HG03103 (cell line): ENCODE measurements at regions not wholly inside any gene's neighbourhood (a gene's known extent, or its start where the extent isn't known, plus 50 kb on each side); places are given as distances from the start of the nearest gene placed in this dataset.

Experiments used
- ATAC-seq: cut with Tn5 transposase; IDR thresholded peaks from one replicate; pipeline ENCODE4 v1.9.1; 2021; ENCODE audit warnings: low read depth; ENCODE audit not compliant: unreplicated experiment

DNA sequence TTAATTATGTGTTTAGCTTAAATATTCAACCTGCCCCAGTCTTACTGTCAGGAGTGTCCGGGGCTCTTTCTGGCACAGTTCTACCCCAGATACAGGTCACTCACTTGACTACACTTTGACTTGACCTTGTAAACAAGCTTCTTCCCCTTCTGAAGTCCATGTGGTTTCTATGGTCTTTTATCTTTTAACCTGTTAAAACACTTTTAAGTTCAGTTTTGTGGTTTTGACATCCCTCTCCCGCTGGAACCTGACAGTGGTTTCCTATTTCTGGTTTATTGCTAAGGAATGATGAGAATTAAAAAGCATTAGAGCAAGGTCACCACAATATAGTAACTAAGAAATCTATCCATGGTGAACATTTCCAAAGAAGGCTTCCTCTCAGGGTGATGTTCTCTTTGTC, 300.1 kb downstream of the TMEM167A start:
- no peak for ATAC-seq

DNA sequence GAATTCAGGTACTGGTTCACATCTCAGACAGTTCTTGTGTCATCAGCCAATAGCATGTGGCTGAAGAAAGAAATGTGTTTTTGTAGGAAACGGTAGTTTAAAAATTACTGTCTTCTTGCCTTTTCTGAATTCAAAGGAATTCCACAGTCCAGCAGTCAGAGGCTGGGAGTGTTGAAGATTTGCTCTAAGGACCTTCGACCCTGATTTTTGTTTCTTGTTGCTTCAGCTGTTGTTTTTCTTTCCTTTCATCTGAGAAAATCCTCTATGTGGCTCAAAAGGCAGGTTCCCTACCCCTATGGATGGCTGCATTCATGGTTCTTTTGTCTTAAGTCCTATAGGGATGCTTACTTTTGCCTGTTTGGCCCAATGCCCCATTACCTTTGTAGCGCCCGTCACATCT, 304.9 kb downstream of the TMEM167A start:
- no peak for ATAC-seq

DNA sequence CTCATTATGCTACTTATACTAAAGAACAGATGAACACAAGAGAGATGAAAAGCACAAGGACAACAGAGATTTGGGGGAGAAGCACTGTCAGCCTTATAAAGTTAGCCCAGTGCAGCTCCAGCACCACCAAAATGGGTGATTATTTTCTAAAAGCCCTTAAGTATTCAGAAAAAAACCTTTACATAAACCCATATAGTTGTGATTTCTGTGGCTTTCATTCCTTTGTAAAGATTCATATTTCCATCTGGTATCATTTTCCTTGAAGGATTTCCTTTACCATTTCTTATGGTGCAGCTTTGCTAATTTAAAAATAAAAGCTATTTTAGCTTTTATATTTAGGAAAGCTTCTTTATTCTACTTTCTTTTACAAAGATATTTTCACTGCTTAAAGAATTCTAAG, 311.0 kb downstream of the TMEM167A start:
- no peak for ATAC-seq

DNA sequence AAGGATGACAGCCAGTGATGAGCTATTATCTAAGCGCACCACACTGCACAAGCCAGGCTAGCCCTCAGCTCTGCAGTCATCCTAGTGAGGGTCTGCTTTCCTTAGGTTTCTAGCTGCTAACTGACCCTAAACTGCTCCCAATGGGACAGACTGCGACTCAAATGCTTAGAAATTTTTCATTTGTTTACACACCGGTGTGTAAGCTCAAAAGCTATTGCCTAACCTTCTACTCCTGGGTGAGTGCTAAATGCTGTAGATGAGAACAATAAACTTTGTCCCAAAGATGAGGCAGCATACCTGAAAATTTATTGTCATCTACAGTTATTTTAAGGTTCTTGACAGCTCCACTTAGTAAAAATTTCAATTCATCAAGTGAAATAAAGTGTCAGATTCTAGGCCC, 311.4 kb downstream of the TMEM167A start:
- no peak for ATAC-seq

DNA sequence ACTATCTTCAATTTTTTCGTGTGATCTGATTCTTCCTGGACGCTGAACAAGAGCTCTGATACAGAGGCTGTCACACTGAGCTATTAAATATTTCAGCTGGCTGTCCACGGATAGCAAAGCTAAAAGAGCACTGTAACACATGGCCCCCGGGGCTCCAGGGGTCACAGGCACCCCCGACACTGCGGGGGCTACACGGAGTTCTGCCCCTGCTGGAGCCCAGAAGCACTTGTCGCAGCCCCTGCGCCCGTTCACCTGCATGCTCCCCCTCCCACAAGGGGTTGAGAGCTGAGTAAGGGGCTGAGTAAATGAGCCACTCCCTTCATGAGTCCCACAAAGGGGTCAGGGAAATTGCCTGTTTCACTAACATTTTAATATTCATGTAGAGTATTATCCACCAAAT, 316.3 kb downstream of the TMEM167A start:
- no peak for ATAC-seq

DNA sequence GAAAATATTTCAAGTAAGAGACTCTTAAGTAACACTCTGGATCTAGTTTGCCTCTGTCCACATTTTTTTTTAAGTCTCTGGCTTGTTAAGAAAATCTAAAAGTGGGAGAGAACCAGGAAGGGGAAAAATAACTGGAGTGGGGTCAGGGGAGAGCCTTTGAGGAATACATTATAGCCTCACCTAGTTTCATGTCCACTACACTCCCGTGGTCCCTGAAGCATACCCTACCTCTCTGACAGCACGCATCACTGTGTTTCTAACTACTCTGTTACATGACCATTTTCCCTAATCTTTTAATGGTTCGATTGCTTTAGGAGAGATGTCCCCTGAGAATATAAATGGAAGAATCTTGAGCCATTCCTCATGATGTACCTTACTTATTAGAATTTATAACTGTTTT, 318.3 kb downstream of the TMEM167A start:
- no peak for ATAC-seq

DNA sequence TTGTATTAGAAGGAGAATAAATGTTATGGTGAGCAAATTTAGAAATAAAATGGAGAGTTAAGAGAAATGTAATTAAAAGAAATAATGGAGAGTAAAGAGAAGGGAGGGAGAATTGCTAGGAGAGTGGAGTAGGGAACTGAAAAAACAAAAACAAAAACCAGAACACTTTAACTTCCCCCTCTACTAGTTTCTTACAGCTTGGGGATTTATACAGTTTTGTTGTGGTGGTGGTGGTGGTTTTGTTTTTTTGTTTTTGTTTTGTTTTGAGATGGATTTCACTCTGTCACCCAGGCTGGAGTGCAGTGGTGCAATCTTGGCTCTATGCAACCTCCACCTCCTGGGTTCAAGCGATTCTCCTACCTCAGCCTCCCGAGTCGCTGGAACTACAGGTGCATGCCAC, 322.4 kb downstream of the TMEM167A start:
- ATAC-seq: peak; percentile 93

DNA sequence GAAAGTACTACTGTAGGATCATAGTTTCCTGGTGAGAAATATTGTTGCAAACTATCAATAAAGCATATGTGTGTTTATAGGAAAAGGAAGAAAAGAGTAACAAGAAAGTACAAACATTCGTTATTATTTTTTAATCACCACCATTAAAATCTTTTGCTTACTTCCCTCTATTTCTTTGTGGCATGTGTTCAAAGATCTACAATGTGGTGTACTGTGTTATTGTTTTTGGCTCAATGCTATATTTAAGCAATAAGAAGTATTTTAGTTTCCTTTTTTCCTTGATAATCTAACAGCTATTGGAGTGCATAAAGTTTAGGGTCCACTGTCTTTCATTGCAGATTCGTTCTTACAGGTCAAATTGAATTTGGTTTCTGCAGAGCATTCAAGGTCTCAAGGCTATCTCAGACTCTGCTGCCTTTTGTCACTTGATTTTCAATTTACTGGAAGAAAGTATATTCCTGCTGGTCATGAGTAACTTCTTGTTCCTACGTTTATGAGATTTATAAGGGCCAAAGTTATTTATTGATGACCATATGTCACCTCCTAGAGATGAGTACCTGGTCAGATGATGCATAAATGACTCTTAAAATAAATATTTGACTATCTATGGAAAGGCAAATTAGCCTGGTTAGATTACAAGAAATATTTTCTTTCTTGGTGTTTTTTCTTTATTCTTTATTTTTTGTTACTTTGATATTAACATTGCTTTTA, 323.0 kb downstream of the TMEM167A start:
- ATAC-seq: no peak

DNA sequence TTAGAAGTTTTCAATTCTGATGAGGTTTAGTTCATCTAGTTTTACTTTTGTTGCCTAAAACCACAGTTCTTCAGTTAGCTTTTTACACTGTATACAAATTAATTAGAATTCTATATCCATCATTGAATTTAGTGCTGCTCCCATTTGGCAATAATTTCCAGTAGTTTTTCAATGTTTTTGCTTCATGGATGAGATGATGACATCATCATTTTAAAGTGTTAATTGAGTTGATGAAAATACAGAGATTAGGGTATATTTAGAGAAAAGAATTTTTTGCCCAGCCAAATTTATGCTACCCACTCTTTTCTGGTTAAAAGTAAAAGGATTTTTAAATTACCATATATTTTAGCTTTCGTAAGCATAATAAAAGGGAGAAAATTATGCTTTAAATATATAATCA, 323.8 kb downstream of the TMEM167A start:
- no peak for ATAC-seq

DNA sequence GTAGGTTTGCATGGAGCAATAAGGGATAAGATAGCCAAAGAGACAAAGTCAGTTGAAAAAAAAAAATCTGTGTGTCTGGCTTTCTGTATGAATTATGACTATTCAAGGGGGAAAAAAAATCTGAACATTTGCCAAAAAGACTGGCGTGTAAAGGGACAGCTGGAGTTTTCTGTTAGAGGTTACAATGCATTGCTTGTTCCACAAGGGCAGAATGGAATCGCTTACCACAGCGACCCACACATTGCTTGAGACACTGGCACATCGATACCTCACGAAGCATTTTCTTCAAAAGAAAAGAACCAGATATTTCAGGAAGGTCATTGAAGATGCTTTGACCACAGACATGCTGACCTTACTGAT, 327.8 kb downstream of the TMEM167A start:
- ATAC-seq: no peak

DNA sequence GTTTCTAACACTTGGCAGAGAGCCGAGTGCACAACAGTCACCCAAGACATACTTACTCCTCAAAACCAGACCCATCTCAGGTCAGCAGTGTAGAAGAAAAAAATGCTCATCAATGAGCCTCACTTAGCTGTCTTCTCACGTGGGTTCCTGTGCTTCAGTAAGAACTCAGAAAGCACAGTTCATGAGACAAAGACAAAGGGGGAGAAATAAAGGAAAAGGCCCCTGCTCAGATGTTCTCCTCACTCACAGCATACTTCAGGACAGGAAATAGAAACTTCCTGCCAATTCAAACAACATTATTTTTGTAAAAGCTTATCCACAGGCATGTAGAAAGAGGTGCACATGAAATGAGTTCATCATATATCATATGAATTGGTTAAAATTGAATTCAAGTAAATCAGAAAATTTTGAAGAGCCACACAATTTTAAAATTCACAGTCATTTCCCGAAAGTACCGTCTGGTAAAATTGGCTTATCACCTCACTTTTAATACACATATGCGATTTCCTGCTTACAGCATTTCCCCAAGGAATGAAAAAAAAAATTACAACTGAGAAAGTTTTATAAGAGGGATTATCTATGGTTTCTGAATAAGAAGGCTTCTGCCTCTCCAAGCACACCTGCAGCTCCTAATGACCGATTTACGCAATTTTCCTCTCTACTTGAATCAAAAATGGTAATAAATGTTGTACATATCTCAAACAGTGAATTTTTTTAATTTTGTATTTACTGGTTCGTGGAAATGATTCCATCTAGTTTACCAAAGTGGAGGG, 328.3 kb downstream of the TMEM167A start:
- ATAC-seq: no peak

DNA sequence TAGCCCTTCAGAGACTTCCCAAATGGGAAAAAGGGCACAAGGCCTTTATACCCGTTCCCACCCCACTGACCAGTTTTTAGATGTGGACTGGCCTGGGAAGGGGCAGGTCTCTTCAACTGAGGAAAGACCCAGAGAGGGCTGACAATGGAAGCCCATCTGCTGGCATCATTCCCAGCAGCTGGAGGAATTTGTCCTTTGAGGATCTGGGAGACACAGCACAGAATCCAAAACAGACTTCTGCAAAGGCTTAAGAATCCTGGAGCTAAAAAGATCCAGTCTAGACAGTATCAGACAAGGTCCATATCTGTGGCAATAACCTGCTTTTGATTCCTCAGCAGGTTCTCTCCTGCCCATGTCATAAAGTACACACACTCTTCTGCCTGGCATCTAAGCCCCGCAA, 329.2 kb downstream of the TMEM167A start:
- no peak for ATAC-seq

DNA sequence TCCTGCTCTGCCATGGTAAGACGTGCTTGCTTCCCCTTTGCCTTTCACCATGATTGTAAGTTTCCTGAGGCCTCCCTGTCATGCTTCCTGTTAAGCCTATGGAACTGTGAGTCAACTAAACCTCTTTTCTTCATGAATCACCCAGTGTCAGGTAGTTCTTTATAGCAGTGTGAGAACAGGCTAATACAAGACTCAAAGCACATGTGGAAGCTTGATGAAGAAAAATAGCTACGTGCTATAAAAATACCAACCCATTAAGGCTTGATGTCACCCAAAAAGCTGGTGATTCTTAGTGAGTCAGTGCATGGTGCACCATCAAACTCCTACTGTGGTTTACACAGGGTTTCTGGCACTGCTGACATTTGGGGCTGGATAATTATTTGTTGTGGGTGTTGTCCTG, 332.2 kb downstream of the TMEM167A start:
- ATAC-seq: no peak

DNA sequence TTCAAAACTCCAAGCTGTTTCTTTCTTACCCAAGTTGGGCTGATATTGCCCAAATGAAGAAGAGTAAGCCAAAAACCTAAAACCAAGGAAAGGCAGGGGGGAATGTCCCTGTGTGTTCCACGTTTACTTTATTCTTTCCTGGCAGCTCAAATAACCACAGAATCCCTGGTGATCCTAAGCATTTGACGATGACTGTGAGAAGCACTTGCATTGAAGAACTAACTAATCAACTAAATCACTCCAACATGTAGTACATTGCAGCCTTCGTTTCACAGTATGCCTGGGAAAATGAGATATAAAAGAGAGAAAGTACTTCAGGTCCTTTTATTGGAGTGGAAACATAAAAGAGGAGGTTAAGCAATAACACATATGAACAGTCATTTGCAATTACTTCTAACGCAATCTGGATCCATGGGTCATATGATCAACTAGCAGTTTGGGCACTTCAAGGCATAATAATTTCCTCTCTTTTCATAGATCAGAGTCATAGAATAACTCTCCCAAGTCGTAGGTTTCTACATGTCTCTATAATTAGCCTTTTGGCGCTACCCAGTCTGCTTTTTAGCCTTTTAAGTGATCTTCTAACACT, 338.4 kb downstream of the TMEM167A start:
- no peak for ATAC-seq

DNA sequence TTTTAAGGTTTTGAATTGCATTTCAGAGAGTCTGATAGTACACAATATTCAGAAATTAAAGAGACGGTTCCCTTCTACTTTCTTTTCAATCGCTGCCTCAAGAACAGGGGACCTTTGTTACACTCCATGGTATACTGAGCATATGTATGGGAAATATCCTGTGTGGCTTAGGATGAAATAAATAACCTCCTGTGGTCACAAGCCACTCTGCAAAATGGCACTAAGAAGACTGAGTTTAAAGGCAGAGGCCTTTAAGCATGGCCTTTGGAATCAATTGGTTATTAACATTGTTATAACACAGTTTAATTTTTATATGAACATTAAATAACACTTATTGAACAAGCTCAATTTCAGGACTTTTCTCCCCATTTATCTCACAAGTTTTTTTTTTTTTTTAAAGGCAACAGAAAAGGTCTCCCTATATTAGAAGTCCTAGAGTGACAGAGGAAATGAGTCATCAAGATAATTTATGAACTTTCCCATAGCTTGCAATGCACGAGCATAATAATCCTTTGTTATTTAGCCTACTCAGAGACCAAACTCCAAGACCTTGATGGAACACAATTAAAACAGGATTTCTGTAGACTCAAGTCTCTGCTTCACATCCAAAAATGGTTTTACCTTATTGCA, 341.9 kb downstream of the TMEM167A start:
- no peak for ATAC-seq

DNA sequence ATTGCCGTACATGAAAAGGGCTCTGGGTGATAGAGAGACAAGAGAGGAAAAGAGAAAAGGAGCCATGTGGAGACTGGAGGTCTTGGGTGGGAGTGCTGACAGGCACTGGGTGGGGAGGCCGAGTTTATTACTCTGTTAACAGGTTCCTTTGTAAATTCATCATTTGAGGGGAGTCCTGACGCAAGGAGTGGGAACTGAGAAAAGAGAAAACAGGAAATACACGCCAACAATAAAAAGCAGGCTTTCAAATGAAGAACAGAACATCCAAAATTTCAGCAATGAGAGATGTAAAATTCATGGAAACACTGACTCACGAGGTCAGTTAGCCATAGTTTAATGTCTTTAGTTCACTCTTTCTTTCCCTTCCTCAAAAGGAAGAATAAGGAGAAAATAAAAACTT, 342.8 kb downstream of the TMEM167A start:
- no peak for ATAC-seq

DNA sequence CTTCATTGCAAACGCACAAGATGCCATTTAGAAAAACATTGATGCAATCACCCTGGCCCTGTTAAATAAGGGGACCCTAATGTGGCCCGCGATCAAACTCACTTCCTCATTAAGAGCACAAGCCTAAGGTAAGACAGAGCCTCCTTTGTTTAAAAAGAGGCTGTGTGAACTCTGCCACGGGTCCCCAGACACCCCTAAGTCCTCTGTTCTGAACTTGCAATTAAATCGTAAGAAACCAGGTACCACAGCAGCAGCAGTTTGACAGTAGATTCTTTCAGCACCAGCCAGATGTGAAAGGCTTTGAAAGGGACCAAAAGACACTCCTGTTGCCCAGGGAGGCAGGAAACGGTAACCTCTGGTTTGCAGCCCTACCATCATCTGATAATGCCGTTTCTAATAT, 346.3 kb downstream of the TMEM167A start:
- ATAC-seq: no peak

DNA sequence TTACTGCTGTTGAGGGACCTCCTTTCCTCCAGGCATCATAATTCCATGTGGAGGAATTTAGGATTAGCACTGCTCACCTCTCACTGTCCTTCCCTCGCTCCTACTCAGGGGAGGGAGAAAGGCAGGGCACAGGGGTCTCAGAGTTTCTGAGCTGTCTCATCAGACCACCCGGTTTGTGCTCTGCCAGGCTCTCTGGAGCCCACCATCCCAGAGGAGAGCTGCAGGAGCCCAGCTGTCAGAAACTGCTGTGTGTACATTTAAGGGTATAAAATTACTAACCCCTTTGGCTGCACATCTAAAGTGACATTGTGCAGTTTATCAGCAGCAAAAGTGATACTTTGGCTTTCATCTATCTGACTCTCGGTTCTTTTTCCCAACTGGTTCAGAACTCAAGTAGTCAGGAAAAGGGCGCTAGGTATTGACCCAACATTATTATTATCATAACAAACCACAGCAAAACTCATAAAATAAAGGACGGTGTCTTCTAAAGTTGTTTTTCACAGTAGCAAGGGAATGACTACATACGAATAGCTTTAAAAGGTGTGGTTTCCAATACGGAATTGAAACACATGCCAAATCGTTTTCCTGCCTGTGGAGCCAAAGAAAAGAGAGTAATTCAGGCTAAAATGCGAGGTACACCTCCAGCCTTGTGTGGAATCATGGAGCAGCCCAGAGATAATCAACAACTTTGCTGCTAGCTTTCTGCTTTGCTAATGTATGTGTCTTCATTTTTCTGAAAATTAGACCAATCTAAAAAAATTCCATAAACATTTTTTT, 348.1 kb downstream of the TMEM167A start:
- no peak for ATAC-seq

DNA sequence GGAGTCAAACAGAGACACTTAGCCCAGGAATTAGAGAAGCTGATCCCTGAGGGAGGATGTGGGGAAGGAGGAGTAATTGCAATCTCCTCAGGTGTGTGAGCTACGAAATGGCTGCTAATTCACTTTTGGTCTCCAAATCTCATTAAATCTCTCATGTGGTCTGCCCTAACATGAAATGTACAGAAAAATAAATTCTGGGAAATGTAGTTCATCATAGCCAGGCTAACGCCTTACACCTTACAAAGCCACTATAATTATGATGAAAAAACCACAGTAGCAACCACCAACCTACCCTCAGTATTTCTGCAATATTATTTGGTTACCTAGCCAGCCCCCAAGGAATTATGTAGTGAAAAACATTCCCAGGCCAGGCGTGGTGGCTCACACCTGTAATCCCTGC, 354.0 kb downstream of the TMEM167A start:
- no peak for ATAC-seq

DNA sequence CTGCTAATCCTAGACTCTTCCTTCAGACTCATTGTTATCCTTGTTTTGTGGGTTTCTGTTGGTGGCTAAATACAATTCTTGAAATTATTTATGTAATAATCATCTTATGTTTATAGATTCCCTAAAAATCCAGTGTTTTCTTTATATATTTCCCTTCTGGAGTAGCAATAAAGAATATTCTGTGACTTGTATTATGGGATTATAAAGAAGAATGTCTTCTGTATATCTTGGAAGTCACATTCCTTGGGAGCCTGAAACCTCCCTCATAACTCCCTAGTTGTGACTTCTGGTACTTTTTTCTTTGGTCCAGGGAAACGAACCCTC, 356.1 kb downstream of the TMEM167A start:
- no peak for ATAC-seq
